ENCODE measurements at regions not wholly inside any gene's neighbourhood (a gene's known extent, or its start where the extent isn't known, plus 50 kb on each side); places are given as distances from the start of the nearest gene placed in this dataset.

DNA sequence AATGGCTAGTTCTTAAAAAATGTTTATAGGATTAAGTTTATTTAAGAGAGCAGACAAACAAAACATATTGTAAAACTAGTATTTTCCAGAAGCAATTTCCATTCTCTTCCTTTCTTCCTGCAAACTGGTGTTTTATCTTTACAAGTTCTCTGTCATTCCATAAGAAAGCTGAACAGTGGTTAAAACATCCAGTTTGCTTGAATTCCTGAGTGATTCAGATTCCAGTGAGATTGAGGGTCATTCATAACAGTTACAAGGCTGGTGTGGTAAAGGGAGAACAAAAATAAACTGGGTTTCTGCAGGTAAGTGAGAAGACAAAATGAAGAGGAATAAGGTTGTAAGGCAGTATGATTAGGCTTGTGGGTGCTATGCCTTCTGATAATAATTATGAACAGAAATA lies 544.8 kb upstream of the DIPK2B start:
- peak; percentile 53 for DNase-seq (ENCODE audit: low read depth)

DNA sequence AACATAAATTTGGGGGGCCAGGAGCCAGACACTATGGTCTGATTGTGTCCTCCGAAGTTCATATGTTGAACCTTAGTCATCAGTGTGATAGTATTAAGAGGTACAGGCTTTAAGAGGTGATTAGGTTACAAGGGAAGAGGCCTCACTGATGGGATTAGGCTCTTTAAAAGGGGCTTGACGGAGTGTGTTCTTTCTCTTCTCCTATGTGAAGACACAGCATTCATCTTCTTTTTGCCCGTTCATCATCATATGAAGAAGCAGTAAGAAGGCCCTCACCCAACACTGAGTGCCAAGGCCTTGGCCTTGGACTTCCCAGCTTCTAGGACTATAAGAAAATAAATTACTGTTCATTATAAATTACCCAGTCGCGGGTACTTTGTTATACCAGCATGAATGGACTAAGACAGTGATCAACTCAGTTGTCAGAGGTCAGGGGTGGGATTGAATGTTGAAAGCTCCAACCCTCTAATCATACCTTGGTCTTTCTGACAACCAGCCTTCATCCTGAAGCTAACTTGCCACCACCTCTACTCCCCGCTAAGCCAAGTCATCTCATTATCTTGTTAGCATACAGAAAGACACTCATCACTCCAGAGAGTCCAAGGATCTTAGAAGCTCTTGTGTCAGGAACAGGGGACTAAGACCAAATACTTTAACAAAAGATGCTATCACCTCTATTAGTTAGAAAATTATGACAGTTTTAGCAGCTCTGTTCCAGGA lies 543.4 kb upstream of the DIPK2B start:
- no peak for DNase-seq (ENCODE audit: low read depth)

DNA sequence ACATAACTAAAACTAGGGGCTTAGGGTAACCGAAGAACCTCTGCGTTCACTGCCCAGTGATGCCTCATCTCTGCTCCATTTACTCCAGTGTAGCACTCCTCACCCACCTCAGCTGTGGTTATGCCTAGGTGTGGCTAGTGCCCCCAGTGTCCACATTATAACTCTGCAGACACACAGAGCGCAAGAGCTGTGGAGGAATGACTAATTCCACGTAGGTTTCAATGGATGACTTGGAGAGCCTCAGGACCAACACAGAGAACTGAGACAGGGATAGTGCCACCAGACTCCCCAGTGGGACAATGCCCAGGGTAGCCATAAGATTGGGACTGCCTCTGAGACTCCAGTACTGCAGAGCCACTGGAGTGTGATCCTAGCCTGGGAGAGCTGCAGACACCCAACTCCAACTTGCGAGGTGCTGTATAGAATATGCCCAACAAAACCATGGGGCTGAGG lies 542.4 kb upstream of the DIPK2B start:
- peak; percentile 67 for DNase-seq (ENCODE audit: low read depth)

DNA sequence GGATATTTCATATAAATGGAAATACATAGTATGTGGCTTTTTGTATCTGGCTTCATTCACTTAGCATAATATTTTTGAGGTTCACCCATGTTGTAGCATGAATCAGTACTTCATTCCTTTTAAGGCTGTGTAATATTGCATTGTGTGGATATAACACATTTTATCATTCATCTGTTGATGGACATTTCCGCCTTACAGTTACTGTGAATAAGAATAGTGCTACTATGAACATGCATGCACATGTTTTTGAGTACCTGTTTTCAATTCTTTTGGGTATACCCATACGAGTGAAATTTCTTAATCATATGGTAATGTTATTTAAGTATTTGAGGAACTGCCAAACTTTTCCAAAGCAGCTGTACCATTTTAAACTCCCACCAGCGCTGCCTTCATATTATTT lies 539.6 kb upstream of the DIPK2B start:
- no peak for DNase-seq (ENCODE audit: low read depth)

DNA sequence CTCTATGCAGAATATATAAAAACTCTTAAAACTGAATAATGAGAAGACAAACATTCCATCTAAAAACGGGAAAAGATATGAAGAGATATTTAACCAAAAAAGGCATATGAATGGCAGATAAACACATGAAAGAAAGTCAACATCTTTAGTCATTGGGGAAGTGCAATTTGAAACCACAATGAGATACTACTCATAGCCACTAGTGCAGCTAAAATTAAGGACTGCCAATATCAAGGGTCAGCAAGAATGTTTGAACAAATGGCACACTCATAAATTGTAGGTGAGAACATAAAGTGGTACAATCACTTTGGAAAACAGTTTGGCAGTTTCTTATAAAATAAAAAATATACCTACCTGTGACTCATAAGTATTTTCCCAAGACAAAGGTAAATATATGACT lies 534.9 kb upstream of the DIPK2B start:
- no peak for DNase-seq (ENCODE audit: low read depth)

DNA sequence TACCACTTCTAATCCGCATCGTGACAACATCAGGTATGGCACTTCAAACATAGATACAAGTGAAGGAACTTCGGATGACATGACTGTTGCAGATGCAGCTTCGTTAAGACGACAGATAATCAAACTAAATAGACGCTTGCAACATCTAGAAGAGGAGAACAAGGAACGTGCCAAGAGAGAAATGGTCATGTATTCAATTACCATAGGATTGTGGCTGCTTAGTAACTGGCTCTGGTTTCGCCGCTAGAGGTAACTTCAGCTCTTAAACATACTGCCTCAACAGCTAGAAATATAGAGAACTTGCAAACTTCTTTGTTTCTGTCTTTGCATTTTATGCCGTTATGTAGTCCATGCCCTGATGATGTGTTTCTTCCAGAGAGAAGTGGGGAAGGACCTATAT lies 530.8 kb upstream of the DIPK2B start:
- DNase-seq (ENCODE audit: low read depth): no peak

DNA sequence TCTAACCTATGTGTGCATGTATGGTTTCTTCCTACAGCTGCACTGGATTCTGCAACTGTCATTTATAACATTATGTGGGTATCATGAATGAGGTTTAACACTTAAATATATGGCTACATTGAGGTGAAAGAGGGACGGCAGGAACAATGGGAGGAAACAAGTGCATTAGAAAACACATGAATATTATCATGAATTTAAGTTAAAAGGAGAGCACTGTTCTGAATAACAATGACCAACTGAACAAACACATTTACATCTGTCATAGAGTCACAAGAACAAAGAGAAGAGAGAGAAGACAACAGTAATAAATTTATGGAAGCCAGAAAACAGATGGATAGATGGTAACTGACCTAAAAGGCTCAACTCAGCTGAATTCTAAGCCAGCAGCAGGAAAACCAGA lies 527.1 kb upstream of the DIPK2B start:
- no peak for DNase-seq (ENCODE audit: low read depth)

DNA sequence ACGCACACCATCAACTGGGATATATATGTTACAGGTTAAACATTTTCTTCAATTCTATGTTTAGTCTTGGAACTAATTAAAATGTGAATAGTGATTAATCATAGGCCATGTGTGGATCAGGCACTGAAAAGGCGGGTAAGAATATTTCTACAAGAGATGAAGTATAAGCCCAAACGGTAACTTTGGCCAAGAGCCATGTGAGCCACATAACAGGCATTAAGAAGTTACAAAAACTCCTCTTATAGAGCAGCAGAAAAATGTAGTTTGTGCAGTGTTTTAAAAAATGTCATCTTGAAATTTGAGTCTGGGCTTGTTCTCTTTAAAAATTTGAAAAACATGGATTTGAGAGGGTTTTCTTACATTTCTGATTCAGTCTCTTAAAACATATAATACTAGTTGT lies 521.8 kb upstream of the DIPK2B start:
- no peak for DNase-seq (ENCODE audit: low read depth)

DNA sequence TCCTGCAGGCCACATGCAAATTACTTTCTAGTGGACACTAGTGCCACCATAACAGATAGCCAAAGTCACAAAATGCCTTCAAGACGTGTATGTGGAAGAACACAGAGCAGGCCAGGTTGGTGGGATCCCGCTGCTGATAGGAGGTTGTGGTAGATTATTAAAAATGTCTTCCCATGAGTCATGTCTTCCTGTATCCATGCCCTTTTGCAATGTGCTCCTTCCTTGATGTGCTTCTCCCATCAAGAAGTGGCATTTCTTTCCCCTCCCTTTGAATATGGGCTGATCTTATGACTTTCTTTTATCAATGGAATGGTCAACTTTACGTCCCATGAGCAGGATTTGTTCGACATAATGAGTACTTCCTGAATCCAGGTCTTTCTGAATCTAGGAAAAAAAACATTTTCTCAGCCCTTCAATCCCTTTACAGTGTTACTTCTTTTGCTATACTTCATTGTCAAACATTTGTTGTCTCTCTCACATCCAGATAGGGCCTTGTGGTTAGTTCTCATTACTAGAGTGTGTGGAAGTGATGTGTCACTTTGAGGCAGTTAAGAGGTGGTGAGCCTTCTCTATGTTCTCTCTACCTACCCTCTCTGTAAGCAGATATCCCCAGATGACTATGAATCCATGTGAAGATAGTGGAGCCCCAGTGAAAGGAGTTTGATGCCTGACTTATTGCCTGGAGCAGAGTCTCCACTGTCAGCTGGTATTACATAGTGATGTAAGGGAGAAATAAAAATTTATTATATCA lies 519.2 kb upstream of the DIPK2B start:
- peak; percentile 14 for DNase-seq (ENCODE audit: low read depth)

DNA sequence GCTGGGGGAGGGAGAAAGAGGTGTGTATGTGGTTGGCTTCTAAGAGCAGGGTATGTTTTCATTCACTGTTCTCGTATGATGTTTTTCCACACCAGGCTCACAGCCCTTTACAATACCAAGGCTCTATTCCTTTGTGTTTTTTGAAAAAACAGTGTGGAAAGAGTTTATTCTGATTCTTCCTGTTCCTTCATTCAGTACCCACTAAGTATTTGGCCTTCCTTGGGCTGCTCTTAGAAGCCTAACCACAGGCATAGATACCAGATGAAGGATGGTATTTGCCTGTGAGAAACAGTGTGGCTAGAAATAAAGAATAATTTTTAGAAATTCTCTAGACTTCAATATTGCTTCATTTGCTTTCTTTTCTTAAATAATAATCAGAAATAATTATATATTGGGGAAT lies 518.0 kb upstream of the DIPK2B start:
- DNase-seq (ENCODE audit: low read depth): no peak

DNA sequence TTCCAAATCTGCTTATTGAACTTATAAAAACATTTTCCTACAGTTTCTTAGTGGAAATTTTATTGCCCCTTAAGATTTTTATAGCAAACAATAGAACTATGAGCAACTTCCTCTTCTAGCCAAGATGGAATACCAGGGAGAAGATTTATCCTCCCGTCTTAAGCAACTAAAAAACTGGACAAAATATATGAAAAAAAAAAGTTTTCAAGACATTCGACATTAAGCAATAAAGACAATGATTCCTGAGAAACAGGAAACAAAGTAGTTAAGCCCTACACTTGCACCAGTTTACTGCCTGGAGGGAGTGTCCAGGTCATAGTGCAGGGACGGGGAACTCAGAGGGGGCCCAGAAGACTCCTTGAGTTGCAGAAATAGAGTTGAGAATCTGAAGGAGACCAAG lies 516.1 kb upstream of the DIPK2B start:
- peak; percentile 58 for DNase-seq (ENCODE audit: low read depth)

DNA sequence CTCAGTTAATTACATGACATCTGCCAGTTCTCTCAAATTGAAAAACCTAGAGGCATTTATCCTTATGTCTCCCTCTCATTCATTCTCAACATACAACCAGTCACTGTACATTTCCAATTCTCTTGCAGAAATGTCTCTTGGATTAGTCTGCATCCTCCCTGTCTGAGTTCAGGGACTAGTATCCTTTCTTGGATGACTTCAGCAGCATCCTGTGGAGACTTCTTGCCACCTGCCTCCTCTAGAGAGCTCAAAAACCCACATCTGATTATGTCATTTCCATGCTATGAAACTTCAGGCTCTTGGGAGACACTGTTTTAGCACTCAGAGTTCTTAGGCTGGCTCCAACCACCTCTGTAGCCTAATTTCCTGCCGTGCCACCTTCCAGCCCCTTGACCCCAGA lies 515.1 kb upstream of the DIPK2B start:
- peak; percentile 72 for DNase-seq (ENCODE audit: low read depth)

DNA sequence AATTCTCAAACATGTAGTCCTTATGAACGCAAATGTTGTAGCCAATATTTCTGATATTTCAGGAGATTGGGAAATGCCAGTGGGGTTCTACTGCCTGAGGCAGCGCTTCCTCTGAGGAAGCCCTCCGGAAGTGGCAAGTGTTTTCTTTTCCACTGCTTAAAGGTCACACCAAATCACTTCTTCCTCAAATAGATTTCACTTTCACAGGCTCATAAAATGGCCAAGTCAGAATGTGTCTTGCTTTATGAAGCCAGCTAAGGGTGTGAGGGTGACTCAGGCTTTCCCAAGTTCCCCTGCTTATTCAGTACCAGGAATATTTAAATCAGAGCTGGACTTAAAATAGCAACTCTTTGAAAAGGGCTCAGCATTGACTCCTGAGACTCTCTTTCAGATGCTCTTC lies 514.2 kb upstream of the DIPK2B start:
- DNase-seq (ENCODE audit: low read depth): peak; percentile 89

DNA sequence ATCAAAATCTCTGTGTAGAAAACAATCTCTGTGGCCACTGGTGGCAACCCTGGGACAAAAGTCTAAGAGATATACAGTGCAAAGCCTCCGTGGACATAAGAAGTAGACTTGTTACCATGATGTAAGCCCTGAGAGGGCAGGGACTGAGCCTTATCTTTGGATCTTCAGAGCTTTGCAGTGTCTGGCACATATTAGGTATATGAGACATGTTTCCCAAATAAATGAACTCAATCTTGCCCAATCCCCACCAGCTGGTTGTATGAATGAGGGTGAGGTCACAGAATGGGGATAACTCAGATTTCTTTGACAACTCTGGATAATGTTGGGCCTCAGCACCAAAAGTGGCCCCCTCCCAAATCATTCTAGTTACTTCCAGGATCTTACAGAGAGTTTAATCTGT lies 511.4 kb upstream of the DIPK2B start:
- DNase-seq (ENCODE audit: low read depth): peak; percentile 77

DNA sequence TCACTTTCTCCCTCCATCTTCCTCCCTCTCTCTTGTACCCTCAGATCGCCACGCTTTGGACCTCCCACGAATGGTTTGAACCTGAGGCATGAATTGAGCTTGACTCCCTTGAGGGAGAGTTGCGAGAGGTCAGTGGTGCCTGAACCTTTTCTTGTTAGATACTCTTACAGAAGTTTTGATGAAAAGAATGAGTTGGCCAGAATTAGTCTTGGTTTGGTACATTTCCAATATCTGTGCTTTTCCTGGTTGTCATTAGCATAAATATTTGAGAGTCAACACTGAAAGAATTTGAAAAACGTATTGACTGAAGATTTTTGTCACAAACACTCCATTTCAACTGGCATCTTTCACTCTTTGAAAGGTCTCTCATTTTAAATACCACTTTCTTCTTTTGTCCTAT lies 510.6 kb upstream of the DIPK2B start:
- DNase-seq (ENCODE audit: low read depth): peak; percentile 79

DNA sequence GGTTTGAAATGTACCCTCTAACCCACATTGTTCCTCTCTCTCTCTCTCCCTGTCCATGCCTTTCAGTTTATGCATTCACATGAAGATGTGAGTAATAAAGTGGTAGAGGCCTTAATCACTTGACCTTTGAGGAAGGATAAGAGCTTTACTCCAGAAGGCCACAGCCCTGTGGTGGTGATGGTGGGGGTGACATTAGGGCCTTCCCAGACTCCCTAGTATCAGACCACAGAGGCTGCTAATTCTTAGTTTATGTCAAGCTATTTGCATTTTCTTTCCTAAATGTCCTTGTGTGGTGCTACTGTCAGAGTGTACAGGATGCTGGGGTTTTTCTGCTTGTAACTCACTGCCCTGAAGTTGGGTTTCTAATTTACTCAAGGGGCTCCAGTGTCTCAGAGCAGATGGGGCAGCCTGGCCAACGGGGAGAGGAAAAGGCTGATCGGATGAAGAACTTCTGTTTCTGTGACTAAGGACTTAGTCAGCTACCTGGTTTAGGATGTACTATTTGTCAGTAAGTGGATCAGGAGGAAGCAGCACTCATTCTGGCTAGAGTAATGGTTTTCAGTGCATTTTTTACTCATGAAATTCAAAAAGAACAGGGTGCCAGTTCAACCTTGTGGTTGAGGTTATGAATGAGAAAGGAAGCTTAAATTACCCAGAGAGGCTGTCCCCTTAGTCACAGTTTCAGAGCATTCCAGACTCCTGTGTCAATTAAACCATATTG lies 509.6 kb upstream of the DIPK2B start:
- peak; percentile 94 for DNase-seq (ENCODE audit: low read depth)

DNA sequence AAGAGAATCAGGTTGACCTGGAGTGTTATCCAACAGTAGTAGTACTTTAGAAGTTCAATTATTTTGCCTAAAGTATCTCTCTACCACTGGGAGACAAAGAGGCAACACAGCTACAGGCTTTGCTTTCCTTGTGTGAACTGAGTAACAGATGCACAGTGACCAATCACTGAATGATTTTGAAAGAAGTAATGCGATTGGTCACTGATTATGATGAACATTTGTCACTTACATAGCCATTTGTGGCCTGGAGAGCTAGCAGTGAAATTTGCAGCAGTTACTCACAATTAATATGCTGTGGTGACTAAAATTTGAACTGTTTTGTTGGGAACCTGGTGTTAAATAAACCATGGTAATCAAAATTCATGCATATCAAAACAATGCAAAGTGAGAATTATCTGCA lies 508.7 kb upstream of the DIPK2B start:
- DNase-seq (ENCODE audit: low read depth): peak; percentile 33

DNA sequence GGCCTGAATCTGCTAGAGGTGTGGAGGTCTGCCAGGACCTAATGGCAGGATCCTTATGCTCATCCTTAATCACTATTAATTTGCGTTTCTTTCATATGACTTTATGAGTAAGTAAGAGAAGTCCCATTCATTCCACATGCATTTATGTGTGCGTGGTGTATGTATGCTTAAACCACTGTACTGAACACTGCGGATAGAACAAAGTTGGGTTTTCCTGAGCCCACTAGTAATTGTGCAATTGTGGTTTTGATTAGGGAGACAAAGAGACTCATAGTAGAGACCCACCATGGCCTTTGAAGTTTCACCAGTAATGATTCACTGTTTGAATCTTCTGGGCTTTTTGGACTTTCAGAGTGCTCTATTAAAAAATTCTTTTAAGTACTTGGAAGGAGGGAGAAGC lies 498.5 kb upstream of the DIPK2B start:
- DNase-seq (ENCODE audit: low read depth): peak; percentile 51

DNA sequence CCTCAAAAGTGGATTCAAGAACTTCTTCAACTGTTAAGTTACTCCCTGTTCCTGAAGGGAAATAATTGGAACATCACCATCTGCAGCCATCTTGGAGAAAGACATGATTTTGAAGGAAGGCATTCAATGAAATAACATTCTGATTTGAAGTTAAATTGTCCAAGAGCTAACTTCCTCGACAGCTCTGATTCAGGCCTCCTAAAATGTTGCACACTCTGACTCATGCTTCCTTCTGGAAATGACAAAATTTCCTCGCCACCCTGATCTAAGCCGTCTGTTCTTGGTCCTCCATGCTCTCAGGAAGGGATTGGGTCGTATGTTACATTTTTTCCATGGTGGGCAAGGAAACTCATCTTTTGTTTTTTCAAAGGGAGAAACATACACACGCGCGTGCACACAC lies 496.9 kb upstream of the DIPK2B start:
- DNase-seq (ENCODE audit: low read depth): peak; percentile 85

DNA sequence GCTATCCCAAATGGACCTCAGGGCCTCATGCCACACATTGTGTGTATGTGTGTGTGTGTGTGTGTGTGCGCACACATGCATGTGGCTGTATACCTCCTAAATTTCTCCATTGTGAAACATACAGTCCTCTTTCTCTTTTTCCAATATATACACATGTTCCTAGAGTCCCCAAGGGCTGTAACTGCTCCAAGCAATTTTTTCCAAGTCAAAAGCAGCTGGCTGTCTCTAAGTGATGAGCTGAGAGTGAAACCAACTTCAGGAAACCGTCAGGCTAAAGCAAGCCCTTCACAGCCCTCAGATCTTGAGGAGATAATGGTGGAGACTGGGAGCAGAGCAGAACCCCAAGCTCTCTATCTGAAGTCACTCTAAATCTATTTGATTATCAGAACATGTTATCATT lies 496.1 kb upstream of the DIPK2B start:
- peak; percentile 6 for DNase-seq (ENCODE audit: low read depth)

DNA sequence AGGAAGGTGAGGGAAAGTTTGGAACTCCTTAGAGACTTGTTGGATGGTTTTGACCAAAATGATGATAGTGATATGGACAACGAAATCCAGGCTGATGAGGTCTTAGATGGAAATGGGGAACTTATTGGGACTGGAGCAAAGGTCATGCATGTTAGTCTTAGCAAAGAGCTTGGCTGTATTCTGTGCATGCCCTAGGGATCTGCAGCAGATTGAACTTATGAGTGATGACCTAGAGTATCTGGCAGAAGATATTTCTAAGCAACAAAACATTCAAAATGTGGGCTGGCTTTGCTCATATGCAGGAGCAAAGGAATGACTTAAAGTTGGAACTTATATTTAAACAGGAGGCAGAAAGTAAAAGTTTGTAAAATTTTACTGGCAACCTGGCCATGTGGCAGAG lies 489.3 kb upstream of the DIPK2B start:
- no peak for DNase-seq (ENCODE audit: low read depth)

DNA sequence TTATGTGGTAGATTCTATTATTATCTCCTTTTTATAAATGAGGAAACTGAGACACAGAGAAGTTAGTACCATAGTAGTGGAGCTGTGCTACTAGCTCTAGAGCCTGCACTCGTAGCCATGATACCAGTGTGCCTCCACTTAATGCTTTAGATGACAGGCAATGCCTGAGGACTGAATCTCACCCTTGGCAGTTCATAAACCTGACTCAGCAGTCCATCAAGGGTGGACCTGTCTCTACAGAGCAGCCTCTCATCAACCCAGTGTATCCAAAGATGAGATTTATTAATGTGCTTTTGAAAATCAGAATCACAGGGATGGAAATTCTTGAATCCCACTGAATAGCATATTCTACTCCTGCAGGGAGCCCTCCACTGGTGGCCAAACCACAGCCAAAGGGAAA lies 483.2 kb upstream of the DIPK2B start:
- DNase-seq (ENCODE audit: low read depth): no peak

DNA sequence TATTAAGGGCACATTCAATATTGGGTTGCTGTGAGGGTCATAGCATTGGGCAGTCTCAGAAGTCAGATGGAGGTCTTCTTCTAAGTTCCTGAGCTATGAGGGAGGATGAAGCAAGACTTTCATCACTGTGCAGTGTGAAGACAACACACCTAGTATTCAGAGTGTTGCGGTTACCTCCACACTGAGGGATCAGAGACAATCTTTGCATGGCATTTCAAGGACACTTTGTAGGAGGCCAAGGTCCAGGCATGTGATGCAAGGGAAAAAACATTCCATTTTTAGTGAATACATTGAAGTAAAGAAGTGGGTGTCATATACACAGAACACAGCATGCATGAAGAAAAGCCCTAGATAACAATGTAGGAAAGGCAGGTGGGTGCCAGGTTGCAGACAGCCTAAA lies 481.2 kb upstream of the DIPK2B start:
- DNase-seq (ENCODE audit: low read depth): no peak

Data from EH (cell line).